Fibroblast of skin of left biceps (primary cell): ENCODE measurements at regions not wholly inside any gene's neighbourhood (a gene's known extent, or its start where the extent isn't known, plus 50 kb on each side); places are given as distances from the start of the nearest gene placed in this dataset.

Experiments used
- DNase-seq, 2 experiments: peaks; one replicate each; pipeline ENCODE4 v3.0.0-alpha.2; 2013; ENCODE audit warnings: low read depth in 2 of 2

GRCh38 chr15:93205413-93205812, 116.4 kb upstream of the RGMA start:
- DNase-seq: no peak

- no peak for DNase-seq
Measured at GRCh38 chr15:93203036-93203435, 114.0 kb upstream of the RGMA start.

- DNase-seq: no peak
Measured at GRCh38 chr15:93202405-93202804, 113.4 kb upstream of the RGMA start.

- DNase-seq: no peak
Measured at GRCh38 chr15:93201940-93202339, 112.9 kb upstream of the RGMA start.

- DNase-seq: no peak
Measured at GRCh38 chr15:93200837-93201226, 111.8 kb upstream of the RGMA start.

GRCh38 chr15:93200081-93200836, 111.2 kb upstream of the RGMA start:
- no peak for DNase-seq

- no peak for DNase-seq
Measured at GRCh38 chr15:93196135-93196670, 107.2 kb upstream of the RGMA start.

- DNase-seq: no peak
Measured at GRCh38 chr15:93195109-93195508, 106.1 kb upstream of the RGMA start.

- no peak for DNase-seq
Measured at GRCh38 chr15:93190238-93190637, 101.2 kb upstream of the RGMA start.

- DNase-seq: no peak
Measured at GRCh38 chr15:93189561-93189960, 100.5 kb upstream of the RGMA start.

- DNase-seq: no peak
Measured at GRCh38 chr15:93188236-93188635, 99.2 kb upstream of the RGMA start.

- DNase-seq: no peak
Measured at GRCh38 chr15:93185796-93186195, 96.8 kb upstream of the RGMA start.

- DNase-seq: no peak
Measured at GRCh38 chr15:93182703-93183205, 93.7 kb upstream of the RGMA start.

- no peak for DNase-seq
Measured at GRCh38 chr15:93180656-93181055, 91.6 kb upstream of the RGMA start.

- DNase-seq: no peak
Measured at GRCh38 chr15:93180128-93180527, 91.1 kb upstream of the RGMA start.

GRCh38 chr15:93179700-93180102, 90.7 kb upstream of the RGMA start:
- peak; percentile 76 to 77 for DNase-seq

- no peak for DNase-seq
Measured at GRCh38 chr15:93179072-93179471, 90.1 kb upstream of the RGMA start.

GRCh38 chr15:93178371-93178770, 89.4 kb upstream of the RGMA start:
- no peak for DNase-seq

GRCh38 chr15:93176065-93176464, 87.1 kb upstream of the RGMA start:
- DNase-seq: no peak

GRCh38 chr15:93174836-93175235, 85.8 kb upstream of the RGMA start:
- DNase-seq: no peak

GRCh38 chr15:93173369-93173768, 84.4 kb upstream of the RGMA start:
- DNase-seq: peak; percentile 64 to 65

- DNase-seq: no peak
Measured at GRCh38 chr15:93171476-93171875, 82.5 kb upstream of the RGMA start.

GRCh38 chr15:93170329-93170728, 81.3 kb upstream of the RGMA start:
- no peak for DNase-seq

GRCh38 chr15:93168910-93169309, 79.9 kb upstream of the RGMA start:
- DNase-seq: no peak
